ENCODE measurements at regions not wholly inside any gene's neighbourhood (a gene's known extent, or its start where the extent isn't known, plus 50 kb on each side); places are given as distances from the start of the nearest gene placed in this dataset.

DNA sequence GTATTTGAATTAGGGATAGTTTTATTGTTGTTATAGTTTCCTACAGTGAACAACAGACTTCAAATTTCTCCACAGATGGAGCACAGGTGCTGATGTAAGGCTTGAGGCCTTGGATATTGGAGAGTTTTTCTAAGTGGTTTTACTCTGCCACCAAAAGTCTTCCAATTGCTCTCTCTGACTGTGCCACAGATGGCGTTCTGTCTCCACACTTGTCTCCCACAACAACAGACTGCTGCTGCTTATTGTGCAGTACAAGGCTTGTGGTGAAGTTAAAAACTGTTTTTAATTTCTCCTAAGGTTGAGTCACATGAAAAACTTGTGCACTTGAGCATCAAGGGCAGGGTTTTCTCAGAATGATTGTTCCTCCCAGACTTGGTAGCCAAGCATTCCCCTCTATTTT lies 460.9 kb upstream of the KHDRBS2 start:
- TF ChIP-seq CTCF (conservative IDR thresholded peaks at IDR 0.05; ENCODE audit: low read depth, low read length) (no peak), EZH2 (IDR thresholded peaks at IDR 0.05; ENCODE audit: low read length, unreplicated experiment) (no peak), EZH2phosphoT487 (IDR thresholded peaks at IDR 0.05; ENCODE audit: borderline replicate concordance, low read length) (no peak)
